ENCODE measurements at regions not wholly inside any gene's neighbourhood (a gene's known extent, or its start where the extent isn't known, plus 50 kb on each side); places are given as distances from the start of the nearest gene placed in this dataset.

- Histone ChIP-seq H3K9me3 (ENCODE audit: low read depth, low read length) (no peaks in the 10 kb centered on the region), H3K27ac (no peak overlapping the region), H3K36me3 (ENCODE audit: insufficient read depth, low read length) (no peaks in the 10 kb centered on the region), H3K9ac (ENCODE audit: insufficient read length) (no peak overlapping the region), H3K4me3 (no peak overlapping the region)
- TF ChIP-seq FOXP2 (optimal IDR thresholded peaks at IDR 0.05; ENCODE audit: control extremely low read depth, extremely low read length, insufficient read depth) (no peak), EZH2 (IDR thresholded peaks at IDR 0.05) (no peak), POLR2AphosphoS5 (IDR thresholded peaks at IDR 0.05; ENCODE audit: borderline replicate concordance, low read depth, low read length) (no peak)
- no peak for DNase-seq (ENCODE audit: low read depth, low spot score)
These were observed 147.2 kb upstream of the ETS2 start for GRCh38 chr21:38658511-38658910.

DNA sequence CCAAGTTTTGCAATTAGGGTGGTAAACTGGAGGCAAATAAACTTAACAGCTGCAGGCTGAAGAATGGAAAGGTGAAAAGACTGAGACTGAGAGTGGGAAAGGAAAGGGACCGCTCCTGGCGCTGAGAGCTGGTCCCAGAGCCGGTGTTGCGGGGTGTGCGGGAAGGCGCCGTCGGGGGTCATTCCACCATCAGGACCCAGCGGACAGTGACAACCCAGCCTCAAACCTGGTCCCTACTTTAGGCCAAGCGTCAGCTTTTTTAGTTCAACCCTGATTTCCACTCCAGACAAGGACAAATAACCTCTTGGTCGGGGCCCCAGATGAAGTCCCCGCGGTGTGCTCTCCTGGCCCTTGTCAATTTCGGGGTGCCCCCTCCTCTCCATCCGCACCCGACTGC, 145.8 kb upstream of the ETS2 start:
- H3K9me3 ChIP-seq (ENCODE audit: low read depth, low read length) = no peaks in the 10 kb centered on the region
- no peaks in the 10 kb centered on the region for H3K36me3 ChIP-seq (ENCODE audit: insufficient read depth, low read length)
- no peak overlapping the region for H3K27ac ChIP-seq
- peak overlapping the region; percentile 60; the same call in 1 of the 2 replicates for H3K4me3 ChIP-seq
- no peak overlapping the region for H3K9ac ChIP-seq (ENCODE audit: insufficient read length)
- TF ChIP-seq POLR2AphosphoS5 (IDR thresholded peaks at IDR 0.05; ENCODE audit: borderline replicate concordance, low read depth, low read length) (no peak), EZH2 (IDR thresholded peaks at IDR 0.05) (no peak), FOXP2 (optimal IDR thresholded peaks at IDR 0.05; ENCODE audit: control extremely low read depth, extremely low read length, insufficient read depth) (no peak)
- DNase-seq (ENCODE audit: low read depth, low spot score) = no peak

- H3K9ac ChIP-seq (ENCODE audit: insufficient read length) = no peak overlapping the region
- H3K9me3 ChIP-seq (ENCODE audit: low read depth, low read length) = no peaks in the 10 kb centered on the region
- H3K27ac ChIP-seq = no peak overlapping the region
- H3K4me3 ChIP-seq = peak overlapping the region; percentile 60
- no peak for TF ChIP-seq POLR2AphosphoS5 (IDR thresholded peaks at IDR 0.05; ENCODE audit: borderline replicate concordance, low read depth, low read length)
- no peaks in the 10 kb centered on the region for H3K36me3 ChIP-seq (ENCODE audit: insufficient read depth, low read length)
- DNase-seq (ENCODE audit: low read depth, low spot score) = no peak
These were observed 145.2 kb upstream of the ETS2 start for GRCh38 chr21:38660333-38661196.

GRCh38 chr21:38661197-38661871, 144.4 kb upstream of the ETS2 start:
- no peak overlapping the region for H3K27ac ChIP-seq
- H3K36me3 ChIP-seq (ENCODE audit: insufficient read depth, low read length) = no peaks in the 10 kb centered on the region
- no peak for DNase-seq (ENCODE audit: low read depth, low spot score)
- no peak overlapping the region for H3K9ac ChIP-seq (ENCODE audit: insufficient read length)
- H3K9me3 ChIP-seq (ENCODE audit: low read depth, low read length) = no peaks in the 10 kb centered on the region
- TF ChIP-seq FOXP2 (optimal IDR thresholded peaks at IDR 0.05; ENCODE audit: control extremely low read depth, extremely low read length, insufficient read depth) = no peak
- no peak for TF ChIP-seq EZH2 (IDR thresholded peaks at IDR 0.05)
- no peak for TF ChIP-seq POLR2AphosphoS5 (IDR thresholded peaks at IDR 0.05; ENCODE audit: borderline replicate concordance, low read depth, low read length)
- peak overlapping the region; percentile 60 for H3K4me3 ChIP-seq

DNA sequence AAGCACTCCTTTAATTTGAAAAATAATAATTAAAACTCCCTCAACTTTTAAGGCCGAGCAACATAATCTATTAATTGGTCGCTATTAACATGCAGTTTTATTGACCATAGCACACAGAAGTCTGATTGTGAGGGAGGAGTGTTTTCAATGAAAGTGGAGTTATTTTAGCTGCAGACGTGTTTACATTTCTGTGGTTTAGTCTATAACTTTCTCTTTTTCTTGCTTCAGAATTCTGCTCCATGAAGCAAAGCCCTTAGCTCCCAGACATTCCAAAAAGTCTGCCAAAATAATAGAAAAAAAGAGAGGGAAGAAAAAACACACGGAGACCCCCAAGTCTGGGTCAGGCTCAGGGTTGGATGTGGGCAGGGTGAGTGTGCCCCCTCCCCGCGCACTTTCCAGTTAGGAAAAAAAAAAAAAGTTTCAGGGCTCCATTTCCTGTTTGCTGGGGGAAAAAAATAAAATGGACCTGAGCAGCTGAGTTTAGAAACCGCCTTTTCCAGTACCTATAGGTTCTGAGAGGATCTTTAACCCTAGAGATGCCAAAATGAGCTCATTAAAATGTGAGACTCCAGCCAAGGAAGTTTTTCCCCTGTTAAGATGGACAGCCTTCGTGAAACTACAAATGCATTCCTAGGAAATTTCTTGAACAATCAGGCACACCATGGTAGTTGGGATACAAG, 143.7 kb upstream of the ETS2 start:
- H3K9ac ChIP-seq (ENCODE audit: insufficient read length) = no peak overlapping the region
- DNase-seq (ENCODE audit: low read depth, low spot score) = no peak

DNA sequence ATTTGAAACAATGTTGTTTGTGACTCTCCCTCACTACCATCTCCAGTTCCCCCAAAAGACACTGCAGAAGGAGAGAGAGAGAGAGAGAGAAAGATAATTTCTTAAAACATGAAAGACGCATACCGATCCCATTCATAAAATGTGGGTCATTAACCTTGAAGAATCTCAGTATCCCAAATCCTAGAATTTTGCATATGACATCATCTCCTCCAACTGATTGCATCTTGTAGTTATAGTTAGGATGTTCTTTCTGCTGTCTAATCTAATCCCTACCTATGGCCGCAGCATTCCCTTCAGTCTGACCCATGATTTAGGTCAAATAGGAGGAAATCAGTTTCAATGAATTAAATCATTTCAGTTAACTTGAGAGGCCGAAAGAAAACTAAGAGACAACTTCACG, 142.4 kb upstream of the ETS2 start:
- Histone ChIP-seq H3K27ac (no peak overlapping the region), H3K9ac (ENCODE audit: insufficient read length) (no peak overlapping the region), H3K9me3 (ENCODE audit: low read depth, low read length) (no peaks in the 10 kb centered on the region), H3K36me3 (ENCODE audit: insufficient read depth, low read length) (no peaks in the 10 kb centered on the region), H3K4me3 (no peak overlapping the region)
- DNase-seq (ENCODE audit: low read depth, low spot score) = no peak
- TF ChIP-seq EZH2 (IDR thresholded peaks at IDR 0.05) (no peak), POLR2AphosphoS5 (IDR thresholded peaks at IDR 0.05; ENCODE audit: borderline replicate concordance, low read depth, low read length) (no peak), FOXP2 (optimal IDR thresholded peaks at IDR 0.05; ENCODE audit: control extremely low read depth, extremely low read length, insufficient read depth) (no peak)

More for the DNA sequence above, 143.7 kb upstream of the ETS2 start:
- Histone ChIP-seq H3K27ac (no peak overlapping the region; the same call in 1 of the 2 replicates), H3K36me3 (ENCODE audit: insufficient read depth, low read length) (no peaks in the 10 kb centered on the region), H3K4me3 (peak overlapping the region; percentile 60), H3K9me3 (ENCODE audit: low read depth, low read length) (no peaks in the 10 kb centered on the region)
- TF ChIP-seq FOXP2 (optimal IDR thresholded peaks at IDR 0.05; ENCODE audit: control extremely low read depth, extremely low read length, insufficient read depth) (no peak), POLR2AphosphoS5 (IDR thresholded peaks at IDR 0.05; ENCODE audit: borderline replicate concordance, low read depth, low read length) (no peak), EZH2 (IDR thresholded peaks at IDR 0.05) (no peak)

DNA sequence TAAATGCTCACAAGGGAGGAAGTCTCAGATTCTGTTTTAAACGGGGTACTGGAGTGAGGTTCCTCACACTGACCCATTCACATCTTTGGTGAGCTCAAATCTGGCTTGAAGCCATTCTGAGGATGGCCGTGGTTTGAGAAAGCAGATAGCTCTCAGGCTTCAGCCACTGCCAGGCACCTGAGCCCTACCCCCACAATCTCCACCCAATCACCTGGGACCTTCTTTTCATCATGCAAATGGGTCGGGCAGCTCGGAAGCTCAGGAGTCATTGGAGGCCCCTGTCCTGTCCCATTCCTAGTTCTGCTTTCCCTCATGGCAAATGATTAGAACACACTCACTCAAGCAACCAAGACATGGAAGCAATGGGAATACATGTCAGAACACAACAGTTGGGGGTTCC, 141.4 kb upstream of the ETS2 start:
- H3K36me3 ChIP-seq (ENCODE audit: insufficient read depth, low read length) = no peaks in the 10 kb centered on the region
- TF ChIP-seq POLR2AphosphoS5 (IDR thresholded peaks at IDR 0.05; ENCODE audit: borderline replicate concordance, low read depth, low read length) (no peak), FOXP2 (optimal IDR thresholded peaks at IDR 0.05; ENCODE audit: control extremely low read depth, extremely low read length, insufficient read depth) (no peak), EZH2 (IDR thresholded peaks at IDR 0.05) (no peak)
- no peak for DNase-seq (ENCODE audit: low read depth, low spot score)
- no peak overlapping the region for H3K4me3 ChIP-seq
- no peak overlapping the region for H3K27ac ChIP-seq
- H3K9ac ChIP-seq (ENCODE audit: insufficient read length) = no peak overlapping the region
- no peaks in the 10 kb centered on the region for H3K9me3 ChIP-seq (ENCODE audit: low read depth, low read length)

DNA sequence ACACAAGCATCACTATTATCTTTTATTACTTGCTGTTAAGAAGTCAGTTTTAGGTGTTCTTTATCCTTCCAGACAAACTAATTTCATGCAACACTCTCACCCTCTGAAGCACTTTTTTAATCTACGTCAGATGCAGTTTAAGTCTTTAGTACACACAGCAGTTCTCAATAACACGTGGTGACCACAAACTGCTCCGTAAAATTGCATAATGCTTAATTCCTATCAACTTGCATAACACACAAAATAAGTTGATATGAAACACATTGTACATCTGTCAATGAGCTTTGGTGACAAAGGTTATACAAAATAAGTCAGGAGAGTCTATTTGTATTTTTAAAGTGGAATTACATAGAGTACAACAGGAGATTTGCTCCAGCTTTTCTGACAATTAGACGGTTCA, 140.9 kb upstream of the ETS2 start:
- Histone ChIP-seq H3K27ac (no peak overlapping the region), H3K9ac (ENCODE audit: insufficient read length) (no peak overlapping the region), H3K36me3 (ENCODE audit: insufficient read depth, low read length) (no peaks in the 10 kb centered on the region), H3K9me3 (ENCODE audit: low read depth, low read length) (no peaks in the 10 kb centered on the region), H3K4me3 (no peak overlapping the region)
- no peak for DNase-seq (ENCODE audit: low read depth, low spot score)
- TF ChIP-seq EZH2 (IDR thresholded peaks at IDR 0.05) (no peak), POLR2AphosphoS5 (IDR thresholded peaks at IDR 0.05; ENCODE audit: borderline replicate concordance, low read depth, low read length) (no peak), FOXP2 (optimal IDR thresholded peaks at IDR 0.05; ENCODE audit: control extremely low read depth, extremely low read length, insufficient read depth) (no peak)
